ENCODE measurements at regions not wholly inside any gene's neighbourhood (a gene's known extent, or its start where the extent isn't known, plus 50 kb on each side); places are given as distances from the start of the nearest gene placed in this dataset.
"Not testable (repeated sequence)": the region's sequence is repeated elsewhere in the genome, so short reads cannot be mapped to it uniquely, and the experiment has no call there.

DNA sequence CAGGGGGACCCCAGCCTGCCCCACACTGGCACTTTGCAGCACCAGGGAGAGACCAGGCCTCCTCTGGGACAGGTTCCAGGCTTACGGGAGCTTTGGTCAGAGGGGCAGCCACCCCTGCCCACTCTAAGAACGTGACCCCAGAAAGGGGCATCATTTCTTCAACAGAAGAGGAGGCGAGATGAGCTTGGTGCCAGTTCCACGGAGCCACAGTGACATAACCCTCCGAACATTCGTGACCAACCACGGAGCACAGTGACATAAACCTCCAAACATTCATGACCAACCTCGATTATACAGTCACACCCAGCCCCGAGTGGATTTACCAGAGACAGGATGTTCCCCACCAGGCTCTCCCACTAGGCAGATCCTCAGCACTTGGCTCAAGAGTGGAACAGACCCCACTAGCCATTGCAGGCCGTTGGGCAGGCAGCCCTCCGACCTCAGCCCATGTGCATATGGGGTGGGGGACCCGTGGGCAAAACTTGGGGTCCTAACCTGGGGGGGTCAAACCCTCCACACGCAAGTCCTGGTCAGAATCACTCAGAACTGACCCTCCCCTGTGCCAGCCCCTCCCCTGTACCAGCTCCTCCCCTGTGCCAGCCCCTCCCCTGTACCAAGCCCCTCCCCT is 112.9 kb downstream of the METRNL start:
- no peak for DNase-seq (ENCODE audit: low spot score)
- intact Hi-C loops (cut with micrococcal nuclease; ENCODE audit: unreplicated experiment), result no loop called here
- Histone ChIP-seq H3K36me3 (ENCODE audit: insufficient read depth, low read length, poor library complexity, severe bottlenecking) (no peaks in the 10 kb centered on the region), H3K4me3 (ENCODE audit: low read depth, low read length, poor library complexity, severe bottlenecking) (no peak overlapping the region), H3K27ac (ENCODE audit: low read depth, low read length, poor library complexity, severe bottlenecking) (no peak overlapping the region), H3K4me1 (ENCODE audit: insufficient read depth, low read length, poor library complexity, severe bottlenecking) (no peaks in the 10 kb centered on the region), H3K27me3 (replicated peaks; ENCODE audit: insufficient read depth, low read depth, low read length, poor library complexity) (no peaks in the 10 kb centered on the region), H3K9me3 (ENCODE audit: low read depth, low read length, poor library complexity, severe bottlenecking) (no peaks in the 10 kb centered on the region)
- ChIA-PET POLR2A (ENCODE audit: low non-redundant PET) (no interaction called here), CTCF (no interaction called here)
- no TSS peak for BruUV-seq (replicated peaks)
- TF ChIP-seq CTCF (conservative IDR thresholded peaks at IDR 0.05; ENCODE audit: low read depth, low read length), result no peak
- TF ChIP-seq EZH2 (IDR thresholded peaks at IDR 0.05; ENCODE audit: borderline replicate concordance, low read depth, low read length, poor library complexity, severe bottlenecking), result no peak

GRCh38 chr17:83192789-83193335 is 113.5 kb downstream of the METRNL start:
- H3K27me3 ChIP-seq (replicated peaks; ENCODE audit: insufficient read depth, low read depth, low read length, poor library complexity); H3K27ac ChIP-seq (ENCODE audit: low read depth, low read length, poor library complexity, severe bottlenecking); intact Hi-C loops (cut with micrococcal nuclease; ENCODE audit: unreplicated experiment); BruUV-seq (replicated peaks); POLR2A ChIA-PET (ENCODE audit: low non-redundant PET); H3K4me3 ChIP-seq (ENCODE audit: low read depth, low read length, poor library complexity, severe bottlenecking); H3K9me3 ChIP-seq (ENCODE audit: low read depth, low read length, poor library complexity, severe bottlenecking); H3K4me1 ChIP-seq (ENCODE audit: insufficient read depth, low read length, poor library complexity, severe bottlenecking); DNase-seq (ENCODE audit: low spot score); H3K36me3 ChIP-seq (ENCODE audit: insufficient read depth, low read length, poor library complexity, severe bottlenecking): not testable (repeated sequence)
- CTCF ChIA-PET, result interaction anchor here (0.7 kb wide), 1 partner anchor 67 kb away, joined by 3 read pairs; no protein-coding TSS in a partner anchor

GRCh38 chr17:83193336-83194185 is 114.2 kb downstream of the METRNL start:
- H3K27ac ChIP-seq (ENCODE audit: low read depth, low read length, poor library complexity, severe bottlenecking), result no peak overlapping the region
- DNase-seq (ENCODE audit: low spot score), result no peak
- BruUV-seq (replicated peaks), result no TSS peak
- no peaks in the 10 kb centered on the region for H3K4me1 ChIP-seq (ENCODE audit: insufficient read depth, low read length, poor library complexity, severe bottlenecking)
- TF ChIP-seq EZH2 (IDR thresholded peaks at IDR 0.05; ENCODE audit: borderline replicate concordance, low read depth, low read length, poor library complexity, severe bottlenecking) (no peak), CTCF (conservative IDR thresholded peaks at IDR 0.05; ENCODE audit: low read depth, low read length) (no peak)
- H3K4me3 ChIP-seq (ENCODE audit: low read depth, low read length, poor library complexity, severe bottlenecking), result no peak overlapping the region
- POLR2A ChIA-PET (ENCODE audit: low non-redundant PET), result no interaction called here
- H3K9me3 ChIP-seq (ENCODE audit: low read depth, low read length, poor library complexity, severe bottlenecking), result no peaks in the 10 kb centered on the region
- H3K27me3 ChIP-seq (replicated peaks; ENCODE audit: insufficient read depth, low read depth, low read length, poor library complexity), result no peaks in the 10 kb centered on the region
- intact Hi-C loops (cut with micrococcal nuclease; ENCODE audit: unreplicated experiment), result no loop called here
- CTCF ChIA-PET, result interaction anchor here (0.6 to 0.7 kb wide), 2 partner anchors 16 to 68 kb away, joined by 3 to 4 read pairs; no protein-coding TSS in a partner anchor
- H3K36me3 ChIP-seq (ENCODE audit: insufficient read depth, low read length, poor library complexity, severe bottlenecking), result no peaks in the 10 kb centered on the region

Data from A673 (cell line).